Daoy (cell line): ENCODE measurements at regions not wholly inside any gene's neighbourhood (a gene's known extent, or its start where the extent isn't known, plus 50 kb on each side); places are given as distances from the start of the nearest gene placed in this dataset.
"Not testable (repeated sequence)": the region's sequence is repeated elsewhere in the genome, so short reads cannot be mapped to it uniquely, and the experiment has no call there.

Source experiments
- DNase-seq: peaks from one replicate; pipeline ENCODE4 v3.0.0-alpha.2; 2015; ENCODE audit warnings: low read depth

DNA sequence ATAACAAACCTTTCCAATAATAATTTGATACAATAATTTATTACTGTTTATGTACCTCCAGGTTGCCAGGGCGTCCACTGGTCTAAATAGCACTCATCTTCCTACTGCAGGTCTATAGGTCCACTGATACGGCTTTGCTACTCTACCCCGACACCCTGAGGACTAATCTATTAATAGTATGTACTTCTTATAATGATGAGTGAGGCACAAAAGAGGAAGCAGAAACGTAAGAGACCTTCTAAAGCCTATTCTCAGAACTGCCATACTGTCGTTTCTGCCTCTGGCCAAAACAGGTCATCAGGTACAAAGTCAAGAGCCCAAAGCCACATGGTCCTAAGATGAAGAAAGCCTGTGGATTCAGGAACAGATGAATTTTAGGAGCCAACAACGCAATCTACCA, 163.2 kb upstream of the GRM7 start:
- no peak for DNase-seq

DNA sequence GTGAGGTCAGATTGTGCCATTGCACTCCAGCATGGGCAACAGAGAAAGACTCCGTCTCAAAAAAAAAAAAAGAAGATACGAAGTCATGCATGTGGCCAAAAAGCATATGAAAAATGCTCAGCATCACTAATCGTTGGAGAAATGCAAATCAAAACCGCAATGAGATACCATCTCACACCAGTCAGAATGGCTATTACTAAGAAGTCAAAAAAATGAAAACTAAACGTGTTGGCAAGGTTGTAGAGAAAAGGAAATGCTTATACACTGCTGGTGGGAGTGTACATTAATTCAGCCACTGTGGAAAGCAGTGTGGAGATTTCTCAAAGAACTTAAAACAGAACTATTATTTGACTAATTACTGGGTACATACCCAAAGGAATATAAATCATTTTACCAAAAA, 156.1 kb upstream of the GRM7 start:
- DNase-seq, result not testable (repeated sequence)

DNA sequence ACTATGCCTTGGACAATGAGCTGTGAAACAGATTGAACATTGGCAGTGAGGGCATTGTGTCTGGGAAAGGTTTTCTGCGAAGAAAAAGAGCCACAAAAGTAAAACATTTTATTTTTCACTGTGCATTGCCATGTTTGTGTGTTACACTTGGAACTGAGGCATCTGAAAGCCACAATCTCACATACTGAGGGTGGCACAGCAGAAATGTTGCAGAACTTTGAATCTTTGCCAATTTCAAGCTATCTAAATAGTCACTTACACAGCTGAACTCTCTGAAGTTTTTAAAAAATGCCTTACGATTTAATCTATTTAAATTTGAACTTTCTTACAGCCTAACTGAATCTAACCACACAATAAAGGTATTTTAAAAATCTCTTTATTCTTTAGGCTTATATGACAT, 154.1 kb upstream of the GRM7 start:
- no peak for DNase-seq

DNA sequence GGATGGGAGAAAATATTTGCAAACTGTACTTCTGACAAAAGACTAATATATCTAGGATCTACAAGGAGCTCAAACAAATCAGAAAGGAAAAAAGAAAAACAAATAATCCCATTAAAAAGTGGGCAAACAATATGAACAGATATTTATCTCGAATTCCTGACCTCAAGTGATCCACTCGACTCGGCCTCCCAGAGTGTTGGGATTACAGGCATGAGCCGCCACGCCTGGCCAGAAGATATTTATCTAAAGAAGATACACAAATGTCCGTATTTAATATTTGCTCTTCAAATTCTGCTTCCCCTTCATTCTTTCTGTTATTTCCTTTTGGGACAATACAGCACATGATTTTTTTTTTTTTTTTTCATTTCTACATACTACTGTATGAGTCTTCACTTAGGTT, 151.7 kb upstream of the GRM7 start:
- no peak for DNase-seq

DNA sequence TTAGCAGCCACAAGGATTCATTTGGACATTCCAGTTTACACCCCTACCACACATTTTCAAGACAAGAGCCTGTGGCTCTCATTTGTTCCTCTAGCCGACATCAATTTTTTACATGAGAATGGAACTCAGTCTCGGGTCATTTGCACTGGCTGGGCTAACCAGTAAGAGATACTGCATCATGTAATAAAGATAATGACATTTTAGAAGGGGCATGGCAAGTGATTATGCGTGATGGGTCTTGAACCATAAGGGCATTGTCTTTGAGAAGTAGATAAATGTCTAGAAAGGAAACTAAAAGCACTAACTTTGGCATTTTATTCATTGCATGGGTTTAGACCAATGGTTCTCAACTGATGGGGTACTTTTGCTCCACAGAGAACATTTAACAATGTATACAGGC, 146.0 kb upstream of the GRM7 start:
- DNase-seq, result no peak

DNA sequence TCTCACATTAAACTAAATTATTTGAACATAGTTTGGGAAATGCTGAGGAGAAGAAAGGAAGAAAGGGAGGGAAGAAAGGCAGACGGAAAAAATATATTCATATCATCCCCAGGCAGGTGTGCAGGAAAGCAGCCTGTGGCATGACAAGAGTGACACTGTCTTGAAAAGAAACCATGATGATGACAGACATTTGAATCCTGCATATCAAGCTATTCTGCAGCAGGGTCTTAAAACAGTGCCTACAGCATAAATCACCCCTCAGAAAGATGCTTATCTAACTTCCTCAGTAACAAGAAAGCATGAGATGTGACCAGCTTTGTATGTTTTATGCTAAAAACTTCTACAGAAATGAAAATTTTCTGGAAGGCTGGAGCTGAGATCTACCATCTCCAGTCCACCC, 144.5 kb upstream of the GRM7 start:
- DNase-seq, result no peak

DNA sequence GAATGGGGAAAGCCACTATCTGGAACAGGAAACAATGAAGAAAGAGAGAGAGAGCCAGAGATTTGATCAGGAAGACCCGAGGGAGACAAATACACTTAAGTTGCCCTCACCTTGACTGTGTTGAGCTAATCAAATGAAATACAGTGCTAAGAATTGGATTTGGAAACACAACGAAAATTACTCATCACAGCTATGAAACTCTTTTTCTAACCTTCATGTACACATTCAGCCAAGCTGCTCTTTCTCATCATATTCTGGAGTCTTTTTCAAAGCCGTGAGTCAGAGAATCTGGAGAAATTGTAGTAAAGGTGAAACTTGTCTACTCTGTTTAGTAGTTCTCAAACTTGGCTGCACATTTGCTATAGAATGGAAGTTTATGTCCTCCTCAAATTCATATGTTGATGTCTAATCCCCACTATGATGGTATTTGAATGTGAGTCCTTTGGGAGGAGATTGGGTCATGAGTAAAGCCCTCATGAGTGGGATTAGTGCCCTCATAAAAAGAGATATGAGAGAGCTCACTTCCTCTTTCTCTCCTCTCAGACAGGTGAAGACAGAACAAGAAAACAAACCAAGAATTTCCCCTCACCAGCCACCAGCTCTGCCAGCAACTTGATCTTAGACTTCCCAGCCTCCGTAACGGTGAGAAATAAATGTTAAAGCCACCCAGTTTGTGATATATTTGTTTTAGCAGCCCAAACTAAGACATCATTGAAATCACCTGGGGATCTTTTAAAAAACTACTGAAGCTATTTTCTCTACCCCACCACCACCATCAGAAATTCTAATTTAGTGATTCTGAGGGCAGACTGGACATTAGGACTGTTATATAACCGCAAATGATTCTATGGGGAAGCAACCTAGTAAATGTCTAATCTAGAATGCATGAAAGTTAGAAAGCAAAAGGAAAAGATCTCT, 143.6 kb upstream of the GRM7 start:
- DNase-seq, result no peak

DNA sequence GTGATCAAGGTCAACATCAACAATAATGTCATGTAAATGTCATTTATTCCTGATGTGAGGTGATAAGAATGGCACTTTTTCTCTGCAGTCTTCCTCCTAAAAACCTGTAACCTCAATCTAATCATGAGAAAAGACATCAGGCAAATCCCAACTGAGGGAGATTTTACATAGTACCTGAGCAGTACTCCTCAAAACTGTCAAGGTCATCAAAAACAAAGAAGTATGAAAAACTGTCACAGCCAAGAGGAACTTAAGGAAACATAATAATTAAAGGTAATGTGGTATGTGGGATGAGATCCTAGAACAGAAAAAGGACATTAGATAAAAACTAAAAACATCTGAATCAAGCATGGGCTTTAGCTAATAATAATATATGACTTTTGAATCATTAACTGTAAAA, 140.9 kb upstream of the GRM7 start:
- DNase-seq, result no peak

DNA sequence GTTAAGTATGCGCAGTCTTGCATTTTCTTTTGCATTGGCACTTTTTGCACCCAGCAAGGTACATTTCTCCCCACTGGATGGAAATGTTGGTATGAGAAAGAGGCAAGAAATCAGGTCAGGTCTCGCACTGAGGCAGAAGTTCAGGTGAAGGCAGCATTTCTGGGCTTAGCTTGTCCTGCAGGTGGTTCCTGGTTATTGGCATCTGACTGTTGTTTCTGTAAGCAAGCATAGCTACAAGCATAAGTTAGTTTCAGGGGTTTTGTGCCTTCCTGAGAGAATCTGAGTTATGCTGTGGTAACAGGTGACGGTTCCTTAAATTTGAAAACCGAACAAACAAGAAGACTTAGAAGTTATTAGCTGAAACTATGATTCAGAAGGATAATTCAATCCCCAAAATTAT, 139.4 kb upstream of the GRM7 start:
- DNase-seq, result no peak

DNA sequence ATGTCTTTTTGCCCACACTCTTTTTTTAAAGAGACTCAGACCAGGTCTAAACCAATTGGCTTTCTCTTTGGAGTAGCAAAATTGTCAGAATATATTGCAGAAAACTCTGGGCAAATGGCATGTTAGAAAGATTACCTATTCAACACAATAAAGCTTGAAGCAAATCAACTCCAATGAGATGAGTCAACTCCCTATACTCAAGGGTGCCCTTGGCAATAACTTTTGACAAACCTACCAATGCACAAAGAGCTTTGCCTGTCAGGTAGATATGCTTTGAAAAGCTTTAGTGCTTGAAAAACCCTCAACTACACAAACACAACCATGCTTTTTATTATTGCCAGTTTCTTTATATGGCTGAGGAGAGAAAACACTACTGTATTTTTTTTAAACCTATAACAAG, 137.7 kb upstream of the GRM7 start:
- no peak for DNase-seq

DNA sequence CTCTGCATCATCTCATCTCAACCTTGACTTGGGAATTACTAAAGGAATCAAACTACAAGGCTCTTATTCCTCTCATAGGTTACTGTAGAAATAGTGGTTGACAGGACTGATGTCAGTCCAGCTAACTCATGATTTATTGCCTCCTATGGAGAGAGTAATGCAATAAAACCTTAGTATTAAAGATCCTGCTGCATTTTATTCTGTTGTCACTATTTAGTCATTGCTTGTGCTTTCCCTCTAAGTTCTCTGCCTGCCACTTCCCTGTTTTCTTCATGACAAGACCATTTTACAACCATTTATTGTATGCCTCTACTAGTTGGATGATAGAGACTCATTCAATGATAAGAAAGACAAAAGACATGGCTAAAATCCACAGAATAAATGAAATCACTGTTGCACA, 134.1 kb upstream of the GRM7 start:
- DNase-seq, result no peak

DNA sequence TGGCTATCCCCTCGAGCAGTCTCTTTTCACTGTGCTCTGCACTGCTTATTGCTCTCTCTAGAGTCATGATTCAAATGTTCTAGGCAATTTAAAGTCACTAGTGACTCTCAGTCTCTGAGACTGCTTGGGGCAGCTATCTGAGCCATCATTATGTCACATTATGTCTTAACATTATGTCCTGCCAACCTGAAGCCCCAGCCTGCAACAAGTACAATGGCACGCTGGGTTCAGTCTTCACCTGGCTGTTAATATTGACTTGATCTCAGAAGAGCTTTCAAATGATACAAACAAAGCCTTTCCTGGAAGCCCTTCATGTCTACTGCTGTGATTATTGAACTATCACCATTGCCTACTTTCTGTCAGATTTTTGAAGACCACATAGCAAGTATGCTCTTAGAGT, 128.1 kb upstream of the GRM7 start:
- DNase-seq, result no peak

DNA sequence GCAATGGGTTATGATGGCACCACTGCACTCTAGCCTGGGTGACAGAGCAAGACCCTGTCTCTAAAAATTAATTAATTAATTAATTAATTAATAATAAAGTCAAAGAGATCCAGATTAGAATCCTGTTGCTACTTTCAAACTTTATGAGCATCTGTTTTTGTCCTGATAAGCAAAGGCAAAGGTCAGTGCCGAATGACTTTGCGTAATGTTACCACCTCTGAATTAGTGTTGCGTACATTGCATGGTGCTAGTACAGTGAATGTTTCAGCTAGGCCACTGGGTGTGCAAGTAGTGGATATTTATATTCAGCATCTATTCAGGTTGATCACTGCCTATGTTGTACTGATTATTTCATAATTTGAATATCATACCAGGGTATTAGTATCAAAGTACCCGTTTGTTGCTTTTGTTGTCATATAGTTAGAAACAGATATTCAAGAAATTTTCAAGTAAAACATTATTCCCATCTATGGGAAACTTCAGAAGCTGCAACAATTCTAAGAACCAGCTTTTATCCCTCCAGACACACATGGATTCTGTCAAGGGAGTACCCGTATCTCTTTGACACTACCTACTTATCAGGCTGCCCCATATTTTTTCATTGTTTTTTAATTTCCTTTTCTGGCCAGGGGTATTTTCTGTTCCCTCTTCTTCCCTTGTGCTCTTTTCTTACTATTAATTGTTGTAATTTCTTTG, 127.1 kb upstream of the GRM7 start:
- DNase-seq, result no peak

DNA sequence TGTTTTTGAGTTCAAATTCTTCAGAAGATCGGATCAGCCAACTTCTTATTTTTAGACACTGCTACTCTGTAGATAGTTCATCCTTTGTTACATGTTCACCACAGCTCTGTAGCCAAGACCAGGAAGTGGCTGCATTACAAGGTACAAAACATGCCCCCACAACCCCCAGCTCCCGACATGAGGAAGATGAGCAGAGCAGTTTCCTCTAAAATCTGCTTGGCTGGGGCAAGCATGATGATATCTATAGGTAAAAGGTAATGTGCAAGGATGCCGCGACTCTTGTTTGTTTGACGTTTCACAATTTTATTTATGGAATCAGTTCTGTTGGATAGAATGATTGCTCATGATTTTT, 126.5 kb upstream of the GRM7 start:
- no peak for DNase-seq

DNA sequence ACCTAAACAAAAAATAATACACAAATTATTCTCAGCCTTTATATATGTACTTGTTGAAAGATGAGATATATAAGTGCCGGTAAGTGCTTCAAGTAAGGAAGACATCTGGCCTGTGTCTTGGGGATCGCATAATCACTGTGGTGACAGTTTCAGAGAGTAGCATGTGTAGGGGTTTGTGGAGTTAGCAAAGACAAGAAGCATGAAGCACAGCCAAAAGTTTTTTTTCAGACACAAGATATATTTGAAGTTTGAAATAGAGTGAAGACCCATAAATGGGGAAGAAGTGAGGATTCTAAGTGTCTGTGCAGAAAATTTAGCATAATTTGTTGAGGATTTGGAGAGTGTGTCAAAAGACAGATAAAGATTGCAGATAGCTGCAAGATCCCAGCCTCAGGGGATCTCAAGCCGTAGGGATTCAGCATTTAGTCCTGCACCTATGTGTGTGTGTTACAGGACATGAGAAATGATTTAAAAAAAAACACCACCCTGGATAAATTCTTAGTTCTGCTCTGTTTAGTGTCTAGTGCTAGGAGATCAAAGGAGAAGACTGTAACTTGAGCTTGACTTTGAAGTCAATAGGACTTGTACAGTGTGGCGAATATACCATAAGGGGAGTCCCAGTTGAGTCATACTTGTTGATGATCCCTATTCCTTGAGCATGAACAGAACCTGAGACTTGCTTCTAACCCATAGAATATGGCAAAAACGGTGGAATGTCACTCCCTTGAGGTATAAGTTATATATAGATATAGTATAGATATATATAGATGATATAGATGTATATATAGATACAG, 123.9 kb upstream of the GRM7 start:
- DNase-seq, result no peak

DNA sequence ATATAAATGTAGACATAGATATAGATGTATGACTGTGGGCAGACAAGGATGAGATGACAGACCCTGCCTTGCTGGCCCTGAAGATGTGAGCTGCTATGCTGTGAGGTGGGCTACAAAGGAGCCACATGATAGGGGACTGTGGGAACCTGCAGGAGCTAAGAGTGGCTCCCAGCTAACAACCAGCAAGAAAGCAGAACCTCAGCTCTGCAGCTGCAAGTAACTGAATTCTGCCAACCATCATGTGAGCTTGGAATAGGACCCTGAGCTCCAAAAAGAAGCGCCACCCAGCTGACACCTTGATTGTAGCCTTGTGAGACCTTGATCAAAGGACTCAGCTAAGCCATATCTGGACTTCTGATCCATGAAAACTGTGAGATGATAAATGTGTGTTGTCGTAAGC, 123.3 kb upstream of the GRM7 start:
- DNase-seq, result no peak

DNA sequence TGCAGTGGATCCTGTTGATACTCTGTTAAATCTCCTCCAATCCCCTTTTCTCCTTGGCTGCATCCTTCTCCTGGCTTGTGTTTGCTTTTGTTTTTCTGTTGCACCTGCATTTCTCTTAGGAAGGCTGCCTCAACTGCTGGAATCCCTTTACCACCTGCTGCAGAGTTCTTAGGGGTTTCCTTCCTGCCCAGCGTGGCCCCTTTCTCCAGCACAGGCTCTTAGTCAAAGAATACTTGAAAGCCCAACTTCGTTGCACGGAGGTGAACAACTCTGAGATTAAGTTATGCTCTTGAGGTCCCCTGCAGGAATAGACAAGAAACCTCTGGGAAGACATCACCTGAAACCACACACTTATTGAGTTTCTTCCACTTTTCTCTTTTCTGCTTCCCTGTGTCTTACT, 121.6 kb upstream of the GRM7 start:
- DNase-seq, result no peak

DNA sequence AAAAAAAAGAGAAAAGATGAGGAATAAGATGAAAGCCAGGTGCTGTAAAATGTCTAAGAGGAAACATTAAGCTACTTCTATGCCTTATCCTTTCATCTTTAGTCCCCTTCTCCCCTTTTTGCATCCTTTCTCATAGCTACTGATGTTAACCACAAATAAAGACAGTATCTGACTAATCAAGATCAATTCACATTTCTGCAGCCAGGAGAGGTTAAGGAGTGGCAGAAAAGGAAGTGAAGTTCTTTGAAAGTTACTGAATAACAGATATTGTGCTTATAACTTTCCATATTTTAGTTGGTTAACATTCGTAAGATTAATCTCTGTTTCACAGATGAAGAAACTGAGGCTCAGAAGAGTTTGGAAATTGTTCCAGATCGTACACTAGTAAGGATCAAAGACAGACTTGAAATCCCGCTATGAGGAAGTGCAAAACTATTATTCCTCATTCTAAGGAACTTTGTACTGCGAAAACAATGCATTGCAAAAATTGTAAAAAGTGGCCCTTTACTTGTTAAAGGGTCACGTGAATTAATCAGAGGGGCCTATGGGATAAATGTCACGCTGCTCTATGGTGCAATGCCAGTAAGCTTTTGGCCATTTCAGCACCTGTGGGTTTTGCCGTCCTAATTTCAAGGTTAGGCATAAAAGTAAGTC, 117.7 kb upstream of the GRM7 start:
- no peak for DNase-seq

DNA sequence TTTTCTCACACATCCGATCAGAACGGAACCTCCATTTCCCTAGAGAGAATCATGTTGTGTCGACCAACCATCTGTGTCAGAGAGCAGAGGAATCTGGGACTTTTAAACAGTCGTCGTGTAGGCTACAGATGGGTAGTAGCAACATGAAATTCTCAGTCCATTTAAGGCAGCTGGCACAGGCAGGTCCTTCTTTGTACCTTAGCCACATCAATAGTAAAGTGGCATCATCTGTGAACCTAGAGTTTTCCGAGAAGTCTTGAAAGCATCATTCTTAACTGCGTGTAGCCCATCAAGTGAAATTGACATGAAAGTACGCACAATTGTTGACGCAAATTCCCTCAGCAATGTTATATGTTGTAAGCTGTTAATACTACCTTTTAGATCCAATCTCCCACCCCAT, 114.5 kb upstream of the GRM7 start:
- DNase-seq, result no peak

DNA sequence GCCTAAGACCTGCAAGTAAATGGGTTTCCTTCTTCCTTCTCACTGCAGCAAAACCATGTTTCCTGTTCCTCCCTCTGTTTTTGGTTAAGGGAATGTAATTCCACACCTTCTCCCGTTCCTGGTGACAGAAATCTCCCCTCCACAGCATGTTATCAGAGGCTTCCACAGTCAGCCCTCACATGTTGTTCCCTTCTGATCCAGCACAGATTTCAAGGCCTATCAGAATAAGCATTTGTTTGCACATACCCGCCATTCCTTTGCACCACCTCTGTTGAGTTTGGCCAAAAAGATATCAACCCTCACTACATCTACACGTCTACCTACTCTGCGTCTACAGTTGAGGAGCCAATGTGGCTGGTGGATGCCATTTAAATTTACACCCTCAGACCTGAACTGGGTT, 113.9 kb upstream of the GRM7 start:
- DNase-seq, result no peak

DNA sequence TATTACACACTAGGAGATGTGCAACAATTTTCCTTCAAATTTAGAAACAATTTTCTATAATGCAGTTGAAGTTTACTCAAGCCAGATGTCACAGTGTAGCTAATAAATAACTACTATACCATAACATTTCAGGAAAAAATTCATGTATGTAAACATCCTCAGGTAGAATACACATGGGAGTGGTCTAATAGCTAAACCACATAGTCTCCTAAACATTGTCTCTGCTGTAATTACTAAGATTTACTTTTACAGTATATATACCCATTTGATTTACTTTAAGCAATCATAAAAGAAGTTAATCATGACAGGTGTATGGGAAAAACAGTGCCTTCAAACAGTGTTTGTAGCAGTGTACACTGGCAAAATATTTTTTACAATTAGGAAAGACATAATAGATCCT, 110.1 kb upstream of the GRM7 start:
- DNase-seq, result no peak

DNA sequence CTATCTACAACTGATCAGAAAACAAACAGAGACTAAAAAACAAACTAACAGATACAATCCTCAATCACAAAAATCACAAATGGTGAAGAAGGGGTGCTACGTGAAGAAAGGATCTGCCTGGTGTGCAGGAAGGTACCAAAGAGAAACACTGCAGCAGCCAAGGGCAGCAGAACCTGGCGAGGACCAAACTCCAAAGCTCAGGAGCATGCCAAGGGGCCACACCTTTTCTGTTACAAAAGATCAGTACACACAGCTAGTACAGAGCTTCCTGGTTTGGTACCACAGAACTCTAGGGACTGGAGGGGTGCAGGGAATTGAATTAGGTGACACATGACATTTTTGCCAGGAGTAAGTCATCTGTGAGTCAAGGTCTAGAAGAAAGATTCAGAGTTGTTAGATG, 107.4 kb upstream of the GRM7 start:
- DNase-seq, result no peak
